Stimulated activated CD8-positive, alpha-beta memory T cell treated with anti-CD3 and anti-CD28 coated beads, Interleukin-4, amount 100 ng/mL, for 24 hours (primary cell): ENCODE measurements at regions not wholly inside any gene's neighbourhood (a gene's known extent, or its start where the extent isn't known, plus 50 kb on each side); places are given as distances from the start of the nearest gene placed in this dataset.

Experiments
- DNase-seq: peaks from one replicate; pipeline ENCODE4 v3.0.0-alpha.2; 2020; ENCODE audit warnings: low read depth

DNA sequence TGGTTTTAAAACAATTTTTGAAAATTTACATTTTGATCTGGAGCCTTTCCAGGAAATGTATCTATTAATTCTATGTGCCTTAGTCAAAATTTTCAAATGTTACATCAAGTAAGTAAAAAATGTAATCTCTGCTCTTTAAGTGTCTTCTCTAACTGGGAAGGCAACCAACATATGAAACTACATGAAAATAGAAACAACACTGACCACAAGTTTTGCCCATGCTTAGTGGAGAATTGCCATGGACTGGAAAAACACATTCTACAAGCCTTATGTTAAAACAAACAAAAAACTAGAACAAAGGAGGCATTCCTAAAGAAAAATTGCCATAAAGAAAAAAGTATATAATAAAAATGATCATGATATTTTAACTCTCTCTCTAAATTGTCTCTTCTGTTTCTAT lies 75.9 kb upstream of the SPRED1 start:
- DNase-seq, result no peak

DNA sequence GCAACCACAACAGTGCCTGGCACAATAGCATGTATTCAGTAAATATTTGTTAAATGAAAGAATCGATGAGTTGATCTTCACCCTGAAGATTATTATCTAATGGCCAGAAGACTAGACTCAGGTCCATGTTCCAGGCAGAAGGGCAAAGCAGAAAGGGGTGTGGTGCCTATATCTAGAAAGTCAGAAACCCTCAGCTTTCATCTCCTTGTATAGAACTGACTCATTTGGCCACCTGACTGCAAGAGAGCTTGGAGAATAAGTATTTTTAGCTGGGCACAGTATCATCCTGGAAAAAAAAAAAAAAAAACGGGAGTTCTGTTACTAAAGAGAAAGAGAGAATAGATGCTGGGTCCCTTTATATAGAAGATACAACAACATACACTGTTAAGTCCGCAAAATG lies 69.7 kb upstream of the SPRED1 start:
- DNase-seq, result no peak

DNA sequence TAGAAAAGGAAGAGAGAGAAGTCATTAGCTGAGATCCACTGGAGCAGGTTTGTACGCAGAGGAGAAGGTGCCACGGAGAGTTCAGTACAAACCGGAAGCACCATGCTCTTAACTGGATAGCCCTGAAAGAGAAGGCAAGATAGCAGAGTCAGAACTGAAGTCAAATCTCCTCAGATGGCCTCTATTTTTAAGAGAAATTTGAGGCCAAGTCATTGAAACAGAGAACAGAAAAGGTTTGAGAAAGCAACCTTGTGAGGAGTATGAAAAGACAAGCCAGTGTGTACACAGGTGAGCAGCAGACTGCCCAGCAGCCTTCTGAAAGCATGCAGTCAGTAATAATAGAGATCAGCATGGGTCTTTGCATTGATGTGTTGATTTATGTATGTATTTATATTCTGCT lies 66.1 kb upstream of the SPRED1 start:
- no peak for DNase-seq

DNA sequence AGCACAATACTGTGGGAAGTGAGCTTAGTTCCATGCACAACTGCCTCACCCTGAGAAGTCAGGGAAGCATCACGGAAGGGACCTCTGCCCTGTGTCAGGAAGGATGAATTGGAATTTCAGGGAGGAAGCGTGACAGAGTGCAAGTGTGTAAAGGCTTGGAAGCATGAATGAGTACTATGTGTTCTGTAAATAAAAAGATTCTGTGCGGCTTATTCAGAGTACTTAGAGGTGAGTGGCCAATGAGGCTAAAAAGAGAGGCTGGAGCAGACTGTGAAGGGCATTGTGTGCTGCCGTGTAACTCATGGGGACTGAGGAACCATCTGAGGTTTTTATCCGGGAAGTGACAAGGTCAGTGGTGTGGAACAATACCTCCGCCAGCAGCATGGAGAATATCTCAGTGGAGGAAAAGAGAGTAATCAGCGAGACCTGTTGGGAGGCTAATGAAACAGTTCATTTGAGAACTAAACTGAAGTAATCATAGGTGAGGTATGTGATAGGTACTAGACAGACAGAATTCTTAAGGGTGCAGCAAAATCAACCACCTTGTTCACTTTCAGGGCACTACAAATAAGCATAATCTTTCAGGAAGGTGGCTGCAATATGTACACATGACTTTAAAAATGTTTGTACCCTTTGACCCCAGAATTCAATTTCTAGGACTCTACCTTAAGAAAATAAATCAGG lies 64.9 kb upstream of the SPRED1 start:
- no peak for DNase-seq

DNA sequence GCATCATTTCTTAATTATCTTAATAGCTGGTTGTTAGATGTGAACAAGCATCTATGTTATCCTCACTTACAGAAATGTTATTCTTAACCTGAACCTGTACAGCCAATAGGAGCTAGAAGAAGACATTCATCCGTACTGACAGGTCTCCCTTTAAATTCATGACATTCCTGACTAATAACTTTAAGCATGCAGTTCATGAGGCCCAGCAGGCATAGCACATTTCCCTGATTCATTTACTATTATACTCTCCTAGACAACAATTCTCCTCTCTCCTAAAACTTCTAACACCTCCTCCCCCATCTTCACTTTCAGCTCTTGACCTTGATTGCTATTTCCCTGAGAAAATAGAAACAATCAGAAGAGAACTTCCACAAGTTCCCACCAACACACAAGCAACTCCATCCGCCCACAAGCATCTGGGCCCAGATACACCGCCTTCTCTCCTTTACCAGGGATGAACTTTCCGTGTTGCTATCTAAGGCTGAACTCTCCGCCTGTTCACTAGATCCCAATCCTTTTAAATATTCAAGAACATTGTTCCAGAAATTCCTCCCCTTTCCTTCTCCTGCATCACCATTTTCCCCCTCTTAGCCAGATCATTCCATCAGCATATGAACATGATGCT lies 62.9 kb upstream of the SPRED1 start:
- DNase-seq, result no peak

DNA sequence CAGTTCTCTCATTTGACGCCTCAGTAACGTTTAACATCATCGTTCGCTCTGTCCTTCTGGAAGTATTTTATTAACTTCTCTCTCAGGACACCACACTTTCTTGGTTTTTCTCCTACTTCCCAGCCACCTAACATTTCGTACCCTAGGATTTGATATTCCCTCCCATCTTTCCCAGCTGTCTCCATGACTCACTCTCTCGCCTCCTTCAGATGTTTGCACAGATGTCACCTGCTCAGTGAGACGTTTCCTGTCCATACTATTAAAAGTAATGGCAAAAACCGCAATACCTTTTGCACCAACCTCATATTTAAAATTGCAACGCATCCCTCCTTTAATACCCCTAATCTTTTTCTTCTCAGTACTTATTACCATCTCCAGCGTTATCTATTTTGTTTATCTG lies 62.1 kb upstream of the SPRED1 start:
- no peak for DNase-seq

DNA sequence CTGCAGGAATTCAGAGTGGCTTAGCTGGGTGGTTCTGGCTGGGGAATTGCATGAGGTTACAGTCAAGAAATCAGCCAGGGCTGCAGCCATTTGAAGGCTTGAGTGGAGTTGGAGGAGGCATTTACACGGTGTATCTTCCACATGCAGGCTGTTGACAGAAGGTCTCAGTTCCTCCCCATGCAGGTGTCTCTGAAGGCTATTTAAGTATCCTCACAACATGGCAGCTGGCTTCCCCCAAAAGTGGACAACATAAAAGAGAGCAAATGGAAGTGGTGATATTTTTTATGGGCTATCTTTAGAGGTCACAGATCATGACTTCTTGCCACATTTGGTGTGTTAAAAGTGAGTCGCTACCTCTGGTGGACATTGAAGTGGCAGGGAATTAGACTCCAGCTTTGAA lies 60.1 kb upstream of the SPRED1 start:
- no peak for DNase-seq

DNA sequence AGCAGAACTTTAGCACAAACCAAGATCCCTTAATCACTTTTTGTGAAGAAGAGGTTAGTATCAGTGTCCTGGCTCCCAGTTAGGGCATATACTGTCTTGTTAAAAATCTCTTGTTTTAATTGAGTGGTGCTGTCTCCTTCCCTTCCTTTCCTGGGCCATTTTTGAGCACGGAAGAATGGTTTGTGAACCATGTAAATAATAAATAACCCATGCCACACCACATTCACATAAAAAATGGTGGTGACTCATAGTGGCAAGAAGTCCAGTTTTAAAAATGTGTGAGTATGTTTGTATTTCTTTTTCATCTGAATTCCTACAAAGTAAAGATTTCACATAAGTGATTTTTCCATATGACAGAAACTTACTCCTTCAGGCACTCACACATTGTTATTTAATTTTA lies 59.1 kb upstream of the SPRED1 start:
- no peak for DNase-seq

DNA sequence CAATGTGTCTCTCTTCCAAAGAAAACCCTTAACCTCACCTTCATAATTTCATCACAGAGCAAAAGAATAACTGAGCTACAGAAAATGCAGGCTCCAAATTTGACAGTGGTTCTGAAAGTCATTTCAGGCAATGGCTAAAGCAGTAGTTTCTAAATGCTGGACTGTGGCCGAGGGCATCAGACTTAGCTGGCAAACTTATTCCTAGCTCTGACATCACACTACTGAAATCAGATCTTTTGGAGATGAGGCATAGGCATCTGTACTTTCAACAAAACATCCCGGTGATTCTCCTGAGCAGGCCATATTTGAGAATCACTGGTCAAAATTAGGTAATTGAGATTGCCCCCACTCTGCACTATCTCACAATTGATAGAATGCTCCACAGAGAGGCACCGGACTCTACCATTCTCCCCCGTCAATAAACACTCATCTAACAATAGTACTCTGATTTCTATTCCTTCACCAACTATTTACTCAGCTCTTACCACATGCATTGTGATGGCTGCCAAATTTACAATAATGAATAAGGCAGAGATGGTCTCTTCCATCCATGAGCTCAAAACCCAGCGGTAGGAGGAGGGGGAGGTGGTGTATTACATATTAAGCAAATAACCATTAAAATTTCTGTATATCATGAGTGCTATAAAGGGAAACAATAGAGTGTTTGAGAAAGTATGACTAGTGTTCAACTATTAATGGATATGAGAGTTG lies 57.3 kb upstream of the SPRED1 start:
- DNase-seq, result no peak

DNA sequence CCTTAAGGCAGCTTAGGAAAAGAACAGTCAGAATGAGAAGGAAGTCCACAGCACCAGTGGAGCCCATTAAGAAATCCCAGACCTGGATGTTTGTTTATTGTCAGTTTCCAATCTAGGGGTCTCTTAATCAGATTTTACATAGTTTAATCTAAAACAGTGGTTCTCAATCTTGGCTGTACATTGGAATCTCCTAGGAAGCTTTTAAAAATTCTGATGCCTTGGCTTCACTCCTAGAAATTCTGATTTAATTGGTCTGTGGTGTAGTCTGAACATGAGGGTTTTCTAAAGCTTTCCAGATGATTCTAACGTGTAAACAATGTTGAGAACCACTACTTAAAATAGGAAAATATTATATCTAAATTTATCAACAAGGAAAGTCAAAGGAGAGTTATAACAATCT lies 56.6 kb upstream of the SPRED1 start:
- DNase-seq, result no peak

DNA sequence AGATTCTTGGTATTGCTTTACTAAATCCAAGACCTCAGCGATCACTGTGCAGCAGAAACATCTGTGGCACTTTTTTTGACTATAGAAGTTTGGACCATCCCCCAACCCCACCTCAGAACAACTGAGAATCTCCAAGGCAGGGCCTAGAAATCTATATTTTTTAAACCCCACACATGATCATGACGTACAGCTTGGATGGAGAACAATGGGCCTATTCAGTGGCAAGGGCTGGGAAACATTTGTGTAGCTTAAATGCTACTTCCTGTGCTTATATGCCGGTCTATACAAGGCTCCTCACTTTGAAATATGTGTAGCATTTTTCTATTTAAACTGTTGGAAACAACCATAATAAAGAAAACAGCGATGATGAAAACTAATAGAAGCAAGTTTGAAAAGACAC lies 55.1 kb upstream of the SPRED1 start:
- DNase-seq, result no peak

DNA sequence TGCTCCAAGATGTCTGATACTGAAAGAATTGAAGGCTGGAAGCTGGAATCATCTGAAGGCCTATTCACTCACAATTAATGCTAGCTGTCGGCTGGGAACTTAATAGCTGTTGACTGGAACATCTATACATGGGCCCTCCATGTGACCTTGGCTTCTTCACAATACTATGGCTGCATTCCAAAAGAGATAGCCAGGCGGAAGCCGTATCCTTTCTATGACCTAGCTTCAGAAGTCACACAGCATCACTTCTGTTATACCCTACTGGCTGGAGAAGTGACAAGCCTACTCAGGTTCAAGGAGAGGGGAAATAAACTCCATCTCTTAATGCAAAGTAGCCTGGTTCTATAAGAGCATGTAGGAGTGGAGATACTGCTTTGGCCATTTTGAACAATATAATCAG lies 50.9 kb upstream of the SPRED1 start:
- no peak for DNase-seq

DNA sequence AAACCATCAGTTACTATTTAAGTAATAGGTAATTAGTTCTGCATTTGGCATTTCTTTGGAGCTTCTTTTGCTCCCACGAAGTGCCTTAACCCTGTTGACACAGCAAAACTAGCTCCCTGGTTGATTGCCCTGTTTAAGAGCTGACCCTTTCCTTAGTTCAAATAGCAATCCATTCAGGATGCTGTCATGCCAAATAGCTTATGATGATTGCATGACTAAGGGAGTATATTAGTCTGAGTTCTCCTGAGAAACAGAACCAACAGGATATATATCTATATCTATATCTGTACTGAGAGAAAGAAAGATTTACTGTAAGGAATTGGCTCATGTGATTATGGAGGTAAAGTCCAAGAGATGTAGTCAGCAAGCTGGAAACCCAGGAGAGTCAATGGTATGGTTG lies 50.3 kb upstream of the SPRED1 start:
- no peak for DNase-seq
